ENCODE measurements at regions not wholly inside any gene's neighbourhood (a gene's known extent, or its start where the extent isn't known, plus 50 kb on each side); places are given as distances from the start of the nearest gene placed in this dataset.

- ChIA-PET POLR2A (no interaction called here), SMC1A (ENCODE audit: uncharacterized antibody, unreplicated experiment) (no interaction called here), RAD21 (ENCODE audit: unreplicated experiment) (no interaction called here), CTCF (no interaction called here)
- no peaks in the 10 kb centered on the region for H4K20me1 ChIP-seq (ENCODE audit: control insufficient read depth, insufficient read depth)
- no peaks in the 10 kb centered on the region for H3K27me3 ChIP-seq (replicated peaks in 1 of 2; ENCODE audit: control insufficient read depth in 2 of 2, insufficient read depth in 2 of 2, low read length in 1 of 2)
- H3K36me3 ChIP-seq (ENCODE audit: control insufficient read depth in 2 of 2, insufficient read depth in 2 of 2, low read length in 1 of 2) = no peaks in the 10 kb centered on the region
- no peaks in the 10 kb centered on the region for H3K79me2 ChIP-seq (ENCODE audit: control insufficient read depth, insufficient read depth, low read length)
- H3K9me3 ChIP-seq (replicated peaks; ENCODE audit: control insufficient read depth, insufficient read depth, low read length) = peaks cover 8% of the 10 kb centered on the region; the same call in 2 of the 3 replicates
- 94% methylated on average over 1 of the region's 1 CpG for WGBS (ENCODE audit: insufficient coverage, insufficient replicate concordance, low lambda C conversion rate, missing lambda C conversion rate)
- no peak overlapping the region for H3K4me3 ChIP-seq
- no peaks in the 10 kb centered on the region for H3K4me1 ChIP-seq (ENCODE audit: control insufficient read depth, insufficient read depth, low read length)
- H2AFZ ChIP-seq (ENCODE audit: control insufficient read depth, low read depth, low read length) = no peak overlapping the region
- no peak overlapping the region for H3K27ac ChIP-seq (ENCODE audit: control insufficient read depth, insufficient read depth)
- DNase-seq (ENCODE audit: low read depth, low spot score) = no peak
- H3K9ac ChIP-seq (ENCODE audit: control insufficient read depth, insufficient read depth, low read length) = no peak overlapping the region
- no TSS peak for BruUV-seq (replicated peaks)
- ATAC-seq = no peak
- FAIRE-seq = no peak
- in situ Hi-C loops (cut with MboI) (no loop called here), intact Hi-C loops (cut with micrococcal nuclease; ENCODE audit: unreplicated experiment) (no loop called here)
- no peak overlapping the region for H3K4me2 ChIP-seq (ENCODE audit: control insufficient read depth, insufficient read depth)
- TF ChIP-seq EZH2 (IDR thresholded peaks at IDR 0.05; ENCODE audit: borderline replicate concordance, control insufficient read depth, low read depth, low read length) = no peak
- TF ChIP-seq IRF5 (IDR thresholded peaks at IDR 0.05; ENCODE audit: borderline replicate concordance) = no peak
- no peak for TF ChIP-seq E4F1 (IDR thresholded peaks at IDR 0.05; ENCODE audit: borderline replicate concordance, partially characterized antibody)
- no peak for TF ChIP-seq ZBTB4 (CRISPR knock-in tag; IDR thresholded peaks at IDR 0.05)
- no peak for TF ChIP-seq ASH2L (IDR thresholded peaks at IDR 0.05; ENCODE audit: borderline replicate concordance, low read depth)
- TF ChIP-seq CHD1 (IDR thresholded peaks at IDR 0.05; ENCODE audit: low read depth, low read length) = no peak
- no peak for TF ChIP-seq LARP7 (IDR thresholded peaks at IDR 0.05)
- TF ChIP-seq USF2 (IDR thresholded peaks at IDR 0.05; ENCODE audit: borderline replicate concordance, low read depth, low read length) = no peak
- no peak for TF ChIP-seq TCF12 (IDR thresholded peaks at IDR 0.05; ENCODE audit: low read depth, low read length)
- no peak for TF ChIP-seq DPF2 (IDR thresholded peaks at IDR 0.05)
- no peak for TF ChIP-seq SRF (IDR thresholded peaks at IDR 0.05; ENCODE audit: low read depth in 2 of 2, low read length in 2 of 2)
- no peak for TF ChIP-seq HDGF (IDR thresholded peaks at IDR 0.05)
- no peak for TF ChIP-seq BRCA1 (IDR thresholded peaks at IDR 0.05; ENCODE audit: low read depth, low read length)
- no peak for TF ChIP-seq CHD4 (IDR thresholded peaks at IDR 0.05)
- TF ChIP-seq SREBF1 (IDR thresholded peaks at IDR 0.05; ENCODE audit: low read length) = no peak
- TF ChIP-seq NFYB (IDR thresholded peaks at IDR 0.05; ENCODE audit: insufficient read depth, low read depth, low read length) = no peak
- TF ChIP-seq ZSCAN29 (IDR thresholded peaks at IDR 0.05) = no peak
Observed at GRCh38 chr6:158877716-158878115, 58.5 kb upstream of the EZR start.
